ENCODE measurements at regions not wholly inside any gene's neighbourhood (a gene's known extent, or its start where the extent isn't known, plus 50 kb on each side); places are given as distances from the start of the nearest gene placed in this dataset.

DNA sequence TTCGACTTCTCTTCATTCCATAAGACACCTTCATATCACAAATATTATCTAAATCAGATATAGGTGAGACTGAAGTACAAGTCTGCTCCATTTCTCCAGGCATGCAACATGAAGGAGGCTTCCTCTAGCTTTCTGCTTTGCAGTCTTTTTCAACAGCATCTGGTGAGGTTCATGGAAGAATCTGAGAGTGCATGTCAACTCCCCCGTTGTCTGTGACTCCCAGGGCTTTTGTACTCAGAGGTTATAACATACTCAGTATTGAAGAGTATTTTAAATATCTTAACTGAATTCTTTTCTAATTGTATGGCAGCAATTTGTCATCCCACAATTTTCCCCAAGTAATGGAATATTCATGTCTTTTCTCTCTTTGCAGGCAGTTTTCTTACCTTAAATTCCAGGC lies 448.7 kb downstream of the CDH8 start:
- intact Hi-C loops (cut with micrococcal nuclease) = no loop called here

More for the DNA sequence above, 448.7 kb downstream of the CDH8 start:
- BruUV-seq (replicated peaks) = no TSS peak
- Histone ChIP-seq H3K27me3 (ENCODE audit: control insufficient read depth in 2 of 2, insufficient read depth in 2 of 2, low read length in 2 of 2) (no peaks in the 10 kb centered on the region), H3K9me1 (ENCODE audit: control insufficient read depth, insufficient read depth, low read length) (no peaks in the 10 kb centered on the region), H2AFZ (ENCODE audit: low read depth, low read length) (no peak overlapping the region), H3K9ac (ENCODE audit: insufficient read depth in 1 of 2, low read depth in 2 of 2, low read length in 2 of 2) (no peak overlapping the region), H3K27ac (ENCODE audit: extremely low read depth, low read depth, low read length) (no peak overlapping the region), H4K20me1 (replicated peaks; ENCODE audit: control insufficient read depth, insufficient read depth, low read length) (no peaks in the 10 kb centered on the region), H3K36me3 (ENCODE audit: control insufficient read depth, insufficient read depth, low read length) (no peaks in the 10 kb centered on the region), H3K79me2 (ENCODE audit: control insufficient read depth, insufficient read depth, low read length) (no peaks in the 10 kb centered on the region), H3K4me2 (ENCODE audit: insufficient read depth, low read length) (no peak overlapping the region), H3K4me3 (no peak overlapping the region), H3K9me3 (replicated peaks; ENCODE audit: control insufficient read depth, insufficient read depth, low read depth, low read length) (no peaks in the 10 kb centered on the region), H3K4me1 (replicated peaks in 1 of 2; ENCODE audit: control insufficient read depth in 2 of 2, insufficient read depth in 2 of 2, low read length in 2 of 2) (no peaks in the 10 kb centered on the region)
- ATAC-seq = no peak
- TF ChIP-seq SAFB (IDR thresholded peaks at IDR 0.05; ENCODE audit: borderline replicate concordance, low read depth, low read length) = no peak
- no peak for TF ChIP-seq TAL1 (IDR thresholded peaks at IDR 0.05)
- TF ChIP-seq TAF7 (tag; IDR thresholded peaks at IDR 0.05) = no peak
- TF ChIP-seq ETS2 (tag; IDR thresholded peaks at IDR 0.05; ENCODE audit: borderline replicate concordance, poor library complexity, severe bottlenecking) = no peak
- no peak for TF ChIP-seq HOXB6 (CRISPR knock-in tag; IDR thresholded peaks at IDR 0.05; ENCODE audit: borderline replicate concordance)
- TF ChIP-seq KDM4B (IDR thresholded peaks at IDR 0.05; ENCODE audit: borderline replicate concordance in 2 of 2, low read depth in 1 of 2) = no peak
- TF ChIP-seq ZBTB43 (CRISPR knock-in tag; IDR thresholded peaks at IDR 0.05) = no peak
- TF ChIP-seq ZFP1 (CRISPR knock-in tag; IDR thresholded peaks at IDR 0.05) = no peak
- TF ChIP-seq ZNF232 (CRISPR knock-in tag; IDR thresholded peaks at IDR 0.05) = no peak
- no peak for TF ChIP-seq TRIM24 (IDR thresholded peaks at IDR 0.05)
- no peak for TF ChIP-seq KLF6 (CRISPR knock-in tag; IDR thresholded peaks at IDR 0.05; ENCODE audit: borderline replicate concordance)
- DNase-seq (ENCODE audit: extremely low read depth in 1 of 4, low spot score in 3 of 4) = no peak
- no peak for FAIRE-seq
- 0% methylated on average over 2 of the region's 2 CpGs for WGBS (ENCODE audit: insufficient coverage, low coverage, missing lambda C conversion rate)
- POLR2A ChIA-PET = no interaction called here
- CTCF ChIA-PET (ENCODE audit: low intra/inter-chr PET ratio) = no interaction called here
- in situ Hi-C loops (cut with MboI) = no loop called here
